ENCODE measurements at regions not wholly inside any gene's neighbourhood (a gene's known extent, or its start where the extent isn't known, plus 50 kb on each side); places are given as distances from the start of the nearest gene placed in this dataset.

GRCh38 chr1:48079096-48079495 is 81.9 kb upstream of the TRABD2B start:
- no peaks in the 10 kb centered on the region for H3K36me3 Mint-ChIP-seq (ENCODE audit: low read depth)
- no peaks in the 10 kb centered on the region for H3K36me3 ChIP-seq (ENCODE audit: insufficient read depth)
- no peak overlapping the region for H3K4me2 ChIP-seq
- no peaks in the 10 kb centered on the region for H3K79me2 ChIP-seq (replicated peaks; ENCODE audit: insufficient read depth)
- H3K27me3 Mint-ChIP-seq (ENCODE audit: insufficient read depth, low read depth, poor library complexity) = peaks cover 6% of the 10 kb centered on the region
- H2AFZ ChIP-seq = no peak overlapping the region
- H3K27me3 ChIP-seq (ENCODE audit: insufficient read depth) = no peaks in the 10 kb centered on the region
- H3K9me3 Mint-ChIP-seq = no peaks in the 10 kb centered on the region
- no peak overlapping the region for H3K4me3 Mint-ChIP-seq
- H3K27ac Mint-ChIP-seq = no peak overlapping the region
- no peak for TF ChIP-seq ETS1 (IDR thresholded peaks at IDR 0.05)
- TF ChIP-seq POLR2AphosphoS5 (IDR thresholded peaks at IDR 0.05; ENCODE audit: low read depth) = no peak
- TF ChIP-seq EZH2phosphoT487 (IDR thresholded peaks at IDR 0.05; ENCODE audit: unreplicated experiment) = no peak
- no peak for TF ChIP-seq CREB1 (CRISPR knock-in tag; IDR thresholded peaks at IDR 0.05; ENCODE audit: low read depth)
- TF ChIP-seq REST (IDR thresholded peaks at IDR 0.05; ENCODE audit: unreplicated experiment) = no peak
- no peak for TF ChIP-seq ZNF114 (CRISPR knock-in tag; IDR thresholded peaks at IDR 0.05)
- TF ChIP-seq JUNB (IDR thresholded peaks at IDR 0.05; ENCODE audit: unreplicated experiment) = no peak
- TF ChIP-seq NANOG (IDR thresholded peaks at IDR 0.05; ENCODE audit: borderline replicate concordance) = no peak
- DNase-seq (ENCODE audit: low spot score) (no peak), ATAC-seq (no peak)
- H3F3A ChIP-seq (replicated peaks; ENCODE audit: low read depth) = no peaks in the 10 kb centered on the region
- H3K4me1 Mint-ChIP-seq = no peaks in the 10 kb centered on the region
- H3K27ac ChIP-seq (ENCODE audit: low read depth) = no peak overlapping the region
- no peaks in the 10 kb centered on the region for H4K20me1 ChIP-seq (replicated peaks; ENCODE audit: insufficient read depth)
- H3K4me1 ChIP-seq (ENCODE audit: insufficient read depth) = no peaks in the 10 kb centered on the region
- H3K9me2 ChIP-seq (ENCODE audit: insufficient read depth) = 0 out of 2 replicates have a peak, but pooled peaks cover 4% of the 10 kb centered on the region
- no peak overlapping the region for H3K4me3 ChIP-seq

GRCh38 chr1:48077795-48078222 is 80.6 kb upstream of the TRABD2B start:
- H3K27ac Mint-ChIP-seq = no peak overlapping the region
- no peak for ATAC-seq

More at GRCh38 chr1:48077795-48078222, 80.6 kb upstream of the TRABD2B start:
- no peaks in the 10 kb centered on the region for H3F3A ChIP-seq (replicated peaks; ENCODE audit: low read depth)
- H3K4me3 ChIP-seq = no peak overlapping the region
- H3K27me3 ChIP-seq (ENCODE audit: insufficient read depth) = no peaks in the 10 kb centered on the region
- H4K20me1 ChIP-seq (replicated peaks; ENCODE audit: insufficient read depth) = no peaks in the 10 kb centered on the region
- 0 out of 2 replicates have a peak, but pooled peaks cover 4% of the 10 kb centered on the region for H3K9me2 ChIP-seq (ENCODE audit: insufficient read depth)
- no peak for TF ChIP-seq NANOG (IDR thresholded peaks at IDR 0.05; ENCODE audit: borderline replicate concordance)
- H2AFZ ChIP-seq = no peak overlapping the region
- H3K4me3 Mint-ChIP-seq = no peak overlapping the region
- H3K4me2 ChIP-seq = no peak overlapping the region
- H3K4me1 ChIP-seq (ENCODE audit: insufficient read depth) = no peaks in the 10 kb centered on the region
- no peaks in the 10 kb centered on the region for H3K79me2 ChIP-seq (replicated peaks; ENCODE audit: insufficient read depth)
- DNase-seq (ENCODE audit: low spot score) = no peak
- H3K9me3 Mint-ChIP-seq = no peaks in the 10 kb centered on the region
- no peaks in the 10 kb centered on the region for H3K4me1 Mint-ChIP-seq
- peaks cover 6% of the 10 kb centered on the region for H3K27me3 Mint-ChIP-seq (ENCODE audit: insufficient read depth, low read depth, poor library complexity)
- no peak overlapping the region for H3K27ac ChIP-seq (ENCODE audit: low read depth)
- no peaks in the 10 kb centered on the region for H3K36me3 ChIP-seq (ENCODE audit: insufficient read depth)
- no peaks in the 10 kb centered on the region for H3K36me3 Mint-ChIP-seq (ENCODE audit: low read depth)
